22Rv1 (cell line): ENCODE measurements at regions not wholly inside any gene's neighbourhood (a gene's known extent, or its start where the extent isn't known, plus 50 kb on each side); places are given as distances from the start of the nearest gene placed in this dataset.
"Not testable (repeated sequence)": the region's sequence is repeated elsewhere in the genome, so short reads cannot be mapped to it uniquely, and the experiment has no call there.

ENCODE experiments used
- H3K27ac ChIP-seq: fragments of 450-650 bp; 2 replicates; pipeline ENCODE4 v1.5.1; 2017
- ZFX ChIP-seq: fragments of 450-650 bp; IDR thresholded peaks from 2 replicates; pipeline ENCODE4 v1.6.1; 2017; ENCODE audit warnings: antibody characterized with exemption, borderline replicate concordance
- TF ChIP-seq, protein P1 (sequence below): fragments of 450-650 bp; IDR thresholded peaks from 2 replicates; pipeline ENCODE4 v1.5.1; 2017; ENCODE audit warnings: mild to moderate bottlenecking

- TF ChIP-seq, protein P1, sequence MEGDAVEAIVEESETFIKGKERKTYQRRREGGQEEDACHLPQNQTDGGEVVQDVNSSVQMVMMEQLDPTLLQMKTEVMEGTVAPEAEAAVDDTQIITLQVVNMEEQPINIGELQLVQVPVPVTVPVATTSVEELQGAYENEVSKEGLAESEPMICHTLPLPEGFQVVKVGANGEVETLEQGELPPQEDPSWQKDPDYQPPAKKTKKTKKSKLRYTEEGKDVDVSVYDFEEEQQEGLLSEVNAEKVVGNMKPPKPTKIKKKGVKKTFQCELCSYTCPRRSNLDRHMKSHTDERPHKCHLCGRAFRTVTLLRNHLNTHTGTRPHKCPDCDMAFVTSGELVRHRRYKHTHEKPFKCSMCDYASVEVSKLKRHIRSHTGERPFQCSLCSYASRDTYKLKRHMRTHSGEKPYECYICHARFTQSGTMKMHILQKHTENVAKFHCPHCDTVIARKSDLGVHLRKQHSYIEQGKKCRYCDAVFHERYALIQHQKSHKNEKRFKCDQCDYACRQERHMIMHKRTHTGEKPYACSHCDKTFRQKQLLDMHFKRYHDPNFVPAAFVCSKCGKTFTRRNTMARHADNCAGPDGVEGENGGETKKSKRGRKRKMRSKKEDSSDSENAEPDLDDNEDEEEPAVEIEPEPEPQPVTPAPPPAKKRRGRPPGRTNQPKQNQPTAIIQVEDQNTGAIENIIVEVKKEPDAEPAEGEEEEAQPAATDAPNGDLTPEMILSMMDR: peak; percentile 23
- no peak for TF ChIP-seq ZFX
- no peak overlapping the region for H3K27ac ChIP-seq
These were observed 126.0 kb upstream of the CXorf66 start for GRCh38 chrX:140091125-140091886.

DNA sequence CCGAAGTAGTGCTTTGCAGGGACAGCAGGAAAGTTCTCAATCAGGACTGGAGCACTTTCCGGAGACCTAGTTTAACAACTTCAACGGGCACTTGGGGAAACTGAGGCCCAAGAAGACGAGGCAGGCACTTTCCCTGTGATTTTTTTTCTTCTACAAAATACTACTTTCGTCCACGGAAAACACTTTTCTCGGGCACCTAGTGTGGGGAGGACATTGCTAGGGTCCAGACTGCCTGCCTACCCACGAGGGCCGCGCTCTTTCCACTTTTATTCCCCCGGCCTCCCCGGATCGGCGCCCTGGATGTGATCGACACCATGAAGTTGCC is 125.4 kb upstream of the CXorf66 start:
- TF ChIP-seq, protein P1: no peak
- TF ChIP-seq ZFX: no peak
- H3K27ac ChIP-seq: no peak overlapping the region

DNA sequence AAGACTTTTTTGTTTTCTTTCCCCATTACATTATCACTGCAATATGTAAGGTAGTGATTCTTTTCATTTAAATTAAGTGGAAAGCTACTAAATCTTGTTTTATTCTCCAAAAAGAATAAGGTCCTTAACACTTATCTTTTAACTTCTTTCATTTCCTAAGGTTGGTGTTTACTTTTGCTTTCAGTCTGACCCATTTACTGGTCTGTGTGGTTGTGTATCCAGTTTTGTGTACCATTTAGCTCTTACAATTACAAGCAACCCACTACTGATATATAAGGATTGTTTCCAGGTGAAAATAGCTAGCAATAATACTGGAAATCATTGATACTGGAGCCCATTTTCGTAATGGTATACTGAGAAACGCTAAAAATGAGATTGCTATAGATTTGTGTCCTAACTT is 123.1 kb upstream of the CXorf66 start:
- no peak overlapping the region for H3K27ac ChIP-seq
- TF ChIP-seq ZFX: no peak

DNA sequence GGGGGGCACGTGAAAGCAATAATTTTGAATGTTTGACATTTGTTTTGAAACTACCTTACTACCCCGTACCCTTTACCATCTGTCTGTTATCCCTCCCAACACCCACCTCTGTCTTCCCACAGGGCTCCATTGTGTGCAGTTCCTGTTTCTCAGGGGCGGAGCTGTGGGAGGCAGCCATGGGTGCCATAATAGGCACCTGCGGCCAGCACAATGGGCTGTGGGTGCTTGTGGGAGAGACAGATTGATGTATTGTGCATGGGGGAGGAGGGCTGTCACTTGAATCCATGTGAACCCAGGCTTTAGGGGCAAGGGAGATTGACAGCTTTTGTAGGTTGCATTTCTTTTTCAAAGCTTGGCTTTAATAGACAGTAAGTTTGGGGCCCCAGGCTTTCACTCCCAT is 122.6 kb upstream of the CXorf66 start:
- no peak for TF ChIP-seq ZFX
- TF ChIP-seq, protein P1: no peak
- no peak overlapping the region for H3K27ac ChIP-seq

DNA sequence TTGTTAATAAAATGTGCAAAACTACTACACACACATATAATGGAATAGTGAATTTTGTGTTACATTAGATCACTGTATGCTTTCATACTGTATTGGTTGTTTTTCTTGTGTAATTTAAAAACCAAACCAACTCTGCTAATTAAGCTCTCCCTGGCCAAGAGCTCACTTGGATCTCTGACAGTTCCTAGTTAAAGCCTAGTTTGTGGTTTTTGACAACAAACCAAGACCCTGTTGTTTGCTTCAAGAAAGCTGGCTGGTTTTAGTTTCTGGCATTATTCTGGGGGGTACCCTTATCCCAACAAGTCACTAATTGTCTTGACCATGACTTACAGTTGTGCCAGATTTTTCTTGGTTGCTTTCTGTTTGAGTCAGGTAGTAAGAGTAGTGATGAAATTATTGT is 121.4 kb upstream of the CXorf66 start:
- no peak overlapping the region for H3K27ac ChIP-seq
- no peak for TF ChIP-seq ZFX
- TF ChIP-seq, protein P1: no peak

DNA sequence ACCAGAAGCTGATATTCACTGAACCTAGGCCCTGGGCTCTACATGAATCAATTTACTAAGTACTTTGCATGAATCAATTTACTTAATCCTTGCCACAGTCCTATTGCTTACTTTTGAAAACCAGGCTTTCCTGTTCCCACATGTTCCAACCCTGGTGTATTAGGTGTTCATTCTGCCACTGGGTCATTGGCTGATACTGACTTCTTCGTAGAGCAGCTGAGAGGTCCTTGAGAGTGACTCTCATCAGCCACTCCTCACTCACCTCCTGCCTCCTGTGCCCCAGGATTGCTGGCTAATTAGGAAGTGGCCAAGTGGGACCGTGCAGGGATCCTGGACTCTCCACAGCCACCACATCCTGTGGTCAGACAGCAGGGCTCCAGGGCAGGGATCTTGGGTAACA is 109.5 kb upstream of the CXorf66 start:
- H3K27ac ChIP-seq: not testable (repeated sequence)

GRCh38 chrX:140071037-140071436 is 105.7 kb upstream of the CXorf66 start:
- TF ChIP-seq ZFX: no peak
- TF ChIP-seq, protein P1: no peak
- no peak overlapping the region for H3K27ac ChIP-seq

GRCh38 chrX:140065961-140066662 is 100.8 kb upstream of the CXorf66 start:
- no peak overlapping the region for H3K27ac ChIP-seq
- TF ChIP-seq ZFX: no peak
- TF ChIP-seq, protein P1: no peak
